A549 (cell line): ENCODE measurements at regions not wholly inside any gene's neighbourhood (a gene's known extent, or its start where the extent isn't known, plus 50 kb on each side); places are given as distances from the start of the nearest gene placed in this dataset.

Source experiments
- CEBPB ChIP-seq, 2 experiments: fragments of >200 bp in 1 of 2; sonication (Bioruptor Twin) in 1 of 2; formaldehyde crosslinking in 1 of 2; IDR thresholded peaks; 2 replicates each; pipeline ENCODE4 v1.6.1; 2012 to 2016
- CTCF ChIP-seq: fragments of >200 bp; sonication (Bioruptor Twin); formaldehyde crosslinking; IDR thresholded peaks from 3 replicates; pipeline ENCODE4 v1.5.1; 2016
- EHF ChIP-seq: fragments of 250-450 bp; sonication (Bioruptor Pico); IDR thresholded peaks from 2 replicates; pipeline ENCODE4 v1.5.0; 2020; ENCODE audit warnings: mild to moderate bottlenecking
- EP300 ChIP-seq, 2 experiments: fragments of >200 bp; sonication (Bioruptor Twin); formaldehyde crosslinking; IDR thresholded peaks; 2 replicates in 1 of 2; 3 replicates in 1 of 2; pipeline ENCODE4 v1.6.1; 2016 to 2017
- FOSB ChIP-seq: fragments of 250-450 bp; sonication (Bioruptor Pico); IDR thresholded peaks from 2 replicates; pipeline ENCODE4 v1.5.0; 2020; ENCODE audit warnings: mild to moderate bottlenecking, moderate library complexity
- HES2 ChIP-seq: fragments of >200 bp; sonication (Bioruptor Twin); formaldehyde crosslinking; IDR thresholded peaks from 2 replicates; pipeline ENCODE4 v1.6.1; 2016
- HOXA7 ChIP-seq: fragments of 250-450 bp; sonication (Bioruptor Pico); IDR thresholded peaks from 2 replicates; pipeline ENCODE4 v1.5.0; 2020; ENCODE audit warnings: mild to moderate bottlenecking, moderate library complexity
- MAX ChIP-seq: IDR thresholded peaks from 2 replicates; pipeline ENCODE4 v1.6.1; 2012
- POLR2A ChIP-seq: IDR thresholded peaks from 2 replicates; pipeline ENCODE4 v1.6.1; 2012; ENCODE audit warnings: mild to moderate bottlenecking, low read length
- RAD21 ChIP-seq, 2 experiments: fragments of >200 bp in 1 of 2; sonication (Bioruptor Twin) in 1 of 2; formaldehyde crosslinking in 1 of 2; IDR thresholded peaks in 1 of 2; conservative IDR thresholded peaks in 1 of 2; 2 replicates in 1 of 2; 3 replicates in 1 of 2; pipeline ENCODE4 v1.6.1; 2012 to 2018; ENCODE audit warnings: inconsistent platforms in 1 of 2
- RCOR1 ChIP-seq: fragments of 150-350 bp; IDR thresholded peaks from 2 replicates; pipeline ENCODE4 v1.6.1; 2014; ENCODE audit warnings: antibody characterized with exemption, low read length, low read depth
- REST ChIP-seq: fragments of 200-600 bp; sonication (generic); IDR thresholded peaks from 2 replicates; pipeline ENCODE4 v1.6.1; 2016; ENCODE audit warnings: antibody characterized with exemption, mild to moderate bottlenecking, moderate library complexity
- RFX5 ChIP-seq: fragments of 450-650 bp; IDR thresholded peaks from 2 replicates; pipeline ENCODE4 v1.7.1; 2014; ENCODE audit warnings: antibody characterized with exemption, mild to moderate bottlenecking, moderate library complexity
- SMC3 ChIP-seq: fragments of >200 bp; sonication (Bioruptor Twin); formaldehyde crosslinking; IDR thresholded peaks from 3 replicates; pipeline ENCODE4 v1.6.1; 2018; ENCODE audit warnings: inconsistent platforms

- TF ChIP-seq EP300 (IDR thresholded peaks at IDR 0.05) (no peak), POLR2A (no peak), REST (no peak), CTCF (no peak), SMC3 (no peak), RAD21 (conservative IDR thresholded peaks at IDR 0.05 in 1 of 2, IDR thresholded peaks at IDR 0.05 in 1 of 2) (no peak), EHF (no peak), FOSB (no peak), CEBPB (IDR thresholded peaks at IDR 0.05) (no peak), HOXA7 (CRISPR knock-in tag) (no peak), MAX (no peak), RCOR1 (no peak), HES2 (no peak), RFX5 (no peak)
Measured at GRCh38 chr1:199856216-199856780, 171.2 kb upstream of the NR5A2 start.
